ENCODE measurements at regions not wholly inside any gene's neighbourhood (a gene's known extent, or its start where the extent isn't known, plus 50 kb on each side); places are given as distances from the start of the nearest gene placed in this dataset.
A peak's percentile ranks its signal among the peaks of the same experiment; 100 is the strongest.

DNA sequence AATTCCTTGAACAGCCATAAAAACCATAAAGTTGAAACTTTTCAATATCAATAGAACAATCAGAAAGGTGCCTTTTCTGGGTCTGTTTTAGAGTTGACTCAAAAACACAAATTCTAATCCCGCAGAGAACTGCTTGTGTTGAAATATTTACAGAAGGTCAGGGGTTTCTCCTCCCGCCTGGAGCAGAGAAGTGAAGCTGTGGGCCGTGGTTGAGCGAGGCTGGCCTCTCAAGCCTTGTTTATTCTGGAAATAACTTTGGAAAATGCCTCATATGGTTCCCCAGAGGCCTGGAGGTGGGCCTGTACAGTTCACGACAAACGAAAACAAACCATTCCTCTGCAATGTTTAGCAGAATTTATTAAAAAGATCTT is 90.8 kb upstream of the ERRFI1 start (continued):
- no peak for TF ChIP-seq SOX13 (IDR thresholded peaks at IDR 0.05)
- peak in 1 of 2 experiments; percentile 75; a peak in 2 of 4 replicates for TF ChIP-seq SOX13 (CRISPR knock-in tag; conservative IDR thresholded peaks at IDR 0.05 in 1 of 2, IDR thresholded peaks at IDR 0.05 in 1 of 2)
- TF ChIP-seq MBD4 (IDR thresholded peaks at IDR 0.05; ENCODE audit: borderline replicate concordance, low read length): 0 out of 2 replicates have a peak, but pooled peaks have one; percentile 81
- TF ChIP-seq, protein P1, sequence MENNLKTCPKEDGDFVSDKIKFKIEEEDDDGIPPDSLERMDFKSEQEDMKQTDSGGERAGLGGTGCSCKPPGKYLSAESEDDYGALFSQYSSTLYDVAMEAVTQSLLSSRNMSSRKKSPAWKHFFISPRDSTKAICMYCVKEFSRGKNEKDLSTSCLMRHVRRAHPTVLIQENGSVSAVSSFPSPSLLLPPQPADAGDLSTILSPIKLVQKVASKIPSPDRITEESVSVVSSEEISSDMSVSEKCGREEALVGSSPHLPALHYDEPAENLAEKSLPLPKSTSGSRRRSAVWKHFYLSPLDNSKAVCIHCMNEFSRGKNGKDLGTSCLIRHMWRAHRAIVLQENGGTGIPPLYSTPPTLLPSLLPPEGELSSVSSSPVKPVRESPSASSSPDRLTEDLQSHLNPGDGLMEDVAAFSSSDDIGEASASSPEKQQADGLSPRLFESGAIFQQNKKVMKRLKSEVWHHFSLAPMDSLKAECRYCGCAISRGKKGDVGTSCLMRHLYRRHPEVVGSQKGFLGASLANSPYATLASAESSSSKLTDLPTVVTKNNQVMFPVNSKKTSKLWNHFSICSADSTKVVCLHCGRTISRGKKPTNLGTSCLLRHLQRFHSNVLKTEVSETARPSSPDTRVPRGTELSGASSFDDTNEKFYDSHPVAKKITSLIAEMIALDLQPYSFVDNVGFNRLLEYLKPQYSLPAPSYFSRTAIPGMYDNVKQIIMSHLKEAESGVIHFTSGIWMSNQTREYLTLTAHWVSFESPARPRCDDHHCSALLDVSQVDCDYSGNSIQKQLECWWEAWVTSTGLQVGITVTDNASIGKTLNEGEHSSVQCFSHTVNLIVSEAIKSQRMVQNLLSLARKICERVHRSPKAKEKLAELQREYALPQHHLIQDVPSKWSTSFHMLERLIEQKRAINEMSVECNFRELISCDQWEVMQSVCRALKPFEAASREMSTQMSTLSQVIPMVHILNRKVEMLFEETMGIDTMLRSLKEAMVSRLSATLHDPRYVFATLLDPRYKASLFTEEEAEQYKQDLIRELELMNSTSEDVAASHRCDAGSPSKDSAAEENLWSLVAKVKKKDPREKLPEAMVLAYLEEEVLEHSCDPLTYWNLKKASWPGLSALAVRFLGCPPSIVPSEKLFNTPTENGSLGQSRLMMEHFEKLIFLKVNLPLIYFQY (CRISPR knock-in tag; IDR thresholded peaks at IDR 0.05; ENCODE audit: borderline replicate concordance): peak; percentile 27; the same call in 1 of the 2 replicates
- TF ChIP-seq SMYD3 (CRISPR knock-in tag; IDR thresholded peaks at IDR 0.05): no peak
- peak; percentile 41; the same call in 1 of the 2 replicates for TF ChIP-seq SMC3 (IDR thresholded peaks at IDR 0.05; ENCODE audit: low read length)
- TF ChIP-seq, protein P2, sequence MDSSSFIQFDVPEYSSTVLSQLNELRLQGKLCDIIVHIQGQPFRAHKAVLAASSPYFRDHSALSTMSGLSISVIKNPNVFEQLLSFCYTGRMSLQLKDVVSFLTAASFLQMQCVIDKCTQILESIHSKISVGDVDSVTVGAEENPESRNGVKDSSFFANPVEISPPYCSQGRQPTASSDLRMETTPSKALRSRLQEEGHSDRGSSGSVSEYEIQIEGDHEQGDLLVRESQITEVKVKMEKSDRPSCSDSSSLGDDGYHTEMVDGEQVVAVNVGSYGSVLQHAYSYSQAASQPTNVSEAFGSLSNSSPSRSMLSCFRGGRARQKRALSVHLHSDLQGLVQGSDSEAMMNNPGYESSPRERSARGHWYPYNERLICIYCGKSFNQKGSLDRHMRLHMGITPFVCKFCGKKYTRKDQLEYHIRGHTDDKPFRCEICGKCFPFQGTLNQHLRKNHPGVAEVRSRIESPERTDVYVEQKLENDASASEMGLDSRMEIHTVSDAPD (CRISPR knock-in tag; IDR thresholded peaks at IDR 0.05): 0 out of 2 replicates have a peak, but pooled peaks have one; percentile 39
- TF ChIP-seq, protein P3, sequence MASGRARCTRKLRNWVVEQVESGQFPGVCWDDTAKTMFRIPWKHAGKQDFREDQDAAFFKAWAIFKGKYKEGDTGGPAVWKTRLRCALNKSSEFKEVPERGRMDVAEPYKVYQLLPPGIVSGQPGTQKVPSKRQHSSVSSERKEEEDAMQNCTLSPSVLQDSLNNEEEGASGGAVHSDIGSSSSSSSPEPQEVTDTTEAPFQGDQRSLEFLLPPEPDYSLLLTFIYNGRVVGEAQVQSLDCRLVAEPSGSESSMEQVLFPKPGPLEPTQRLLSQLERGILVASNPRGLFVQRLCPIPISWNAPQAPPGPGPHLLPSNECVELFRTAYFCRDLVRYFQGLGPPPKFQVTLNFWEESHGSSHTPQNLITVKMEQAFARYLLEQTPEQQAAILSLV (CRISPR knock-in tag; IDR thresholded peaks at IDR 0.05; ENCODE audit: borderline replicate concordance): no peak
- TF ChIP-seq, protein P4, sequence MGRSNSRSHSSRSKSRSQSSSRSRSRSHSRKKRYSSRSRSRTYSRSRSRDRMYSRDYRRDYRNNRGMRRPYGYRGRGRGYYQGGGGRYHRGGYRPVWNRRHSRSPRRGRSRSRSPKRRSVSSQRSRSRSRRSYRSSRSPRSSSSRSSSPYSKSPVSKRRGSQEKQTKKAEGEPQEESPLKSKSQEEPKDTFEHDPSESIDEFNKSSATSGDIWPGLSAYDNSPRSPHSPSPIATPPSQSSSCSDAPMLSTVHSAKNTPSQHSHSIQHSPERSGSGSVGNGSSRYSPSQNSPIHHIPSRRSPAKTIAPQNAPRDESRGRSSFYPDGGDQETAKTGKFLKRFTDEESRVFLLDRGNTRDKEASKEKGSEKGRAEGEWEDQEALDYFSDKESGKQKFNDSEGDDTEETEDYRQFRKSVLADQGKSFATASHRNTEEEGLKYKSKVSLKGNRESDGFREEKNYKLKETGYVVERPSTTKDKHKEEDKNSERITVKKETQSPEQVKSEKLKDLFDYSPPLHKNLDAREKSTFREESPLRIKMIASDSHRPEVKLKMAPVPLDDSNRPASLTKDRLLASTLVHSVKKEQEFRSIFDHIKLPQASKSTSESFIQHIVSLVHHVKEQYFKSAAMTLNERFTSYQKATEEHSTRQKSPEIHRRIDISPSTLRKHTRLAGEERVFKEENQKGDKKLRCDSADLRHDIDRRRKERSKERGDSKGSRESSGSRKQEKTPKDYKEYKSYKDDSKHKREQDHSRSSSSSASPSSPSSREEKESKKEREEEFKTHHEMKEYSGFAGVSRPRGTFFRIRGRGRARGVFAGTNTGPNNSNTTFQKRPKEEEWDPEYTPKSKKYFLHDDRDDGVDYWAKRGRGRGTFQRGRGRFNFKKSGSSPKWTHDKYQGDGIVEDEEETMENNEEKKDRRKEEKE (IDR thresholded peaks at IDR 0.05): no peak
- no peak for TF ChIP-seq NBN (conservative IDR thresholded peaks at IDR 0.05)
- no peak for TF ChIP-seq ZNF790 (CRISPR knock-in tag; IDR thresholded peaks at IDR 0.05; ENCODE audit: borderline replicate concordance)
- no peak for TF ChIP-seq ZNF251 (CRISPR knock-in tag; IDR thresholded peaks at IDR 0.05)
- TF ChIP-seq ZFX (CRISPR knock-in tag; IDR thresholded peaks at IDR 0.05; ENCODE audit: low read depth): peak; percentile 78
- TF ChIP-seq SRF (IDR thresholded peaks at IDR 0.05; ENCODE audit: low read depth, low read length): peak; percentile 49; the same call in 1 of the 2 replicates
- TF ChIP-seq PCBP2 (optimal IDR thresholded peaks at IDR 0.05; ENCODE audit: low read depth, low read length, poor library complexity, severe bottlenecking): no peak
- TF ChIP-seq, protein P5, sequence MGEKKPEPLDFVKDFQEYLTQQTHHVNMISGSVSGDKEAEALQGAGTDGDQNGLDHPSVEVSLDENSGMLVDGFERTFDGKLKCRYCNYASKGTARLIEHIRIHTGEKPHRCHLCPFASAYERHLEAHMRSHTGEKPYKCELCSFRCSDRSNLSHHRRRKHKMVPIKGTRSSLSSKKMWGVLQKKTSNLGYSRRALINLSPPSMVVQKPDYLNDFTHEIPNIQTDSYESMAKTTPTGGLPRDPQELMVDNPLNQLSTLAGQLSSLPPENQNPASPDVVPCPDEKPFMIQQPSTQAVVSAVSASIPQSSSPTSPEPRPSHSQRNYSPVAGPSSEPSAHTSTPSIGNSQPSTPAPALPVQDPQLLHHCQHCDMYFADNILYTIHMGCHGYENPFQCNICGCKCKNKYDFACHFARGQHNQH (CRISPR knock-in tag; IDR thresholded peaks at IDR 0.05): 0 out of 2 replicates have a peak, but pooled peaks have one; percentile 57
- no peak for TF ChIP-seq FLYWCH1 (CRISPR knock-in tag; IDR thresholded peaks at IDR 0.05)
- TF ChIP-seq HDAC2 (CRISPR knock-in tag; IDR thresholded peaks at IDR 0.05): peak; percentile 70
- TF ChIP-seq RAD51 (IDR thresholded peaks at IDR 0.05; ENCODE audit: borderline replicate concordance): no peak
- TF ChIP-seq ZNF124 (CRISPR knock-in tag; IDR thresholded peaks at IDR 0.05): peak; percentile 52; the same call in 1 of the 2 replicates
- peak; percentile 48; the same call in 1 of the 2 replicates for TF ChIP-seq ZNF614 (CRISPR knock-in tag; IDR thresholded peaks at IDR 0.05; ENCODE audit: borderline replicate concordance)
